HG02938 (cell line): ENCODE measurements at regions not wholly inside any gene's neighbourhood (a gene's known extent, or its start where the extent isn't known, plus 50 kb on each side); places are given as distances from the start of the nearest gene placed in this dataset.

ENCODE experiments used
- ATAC-seq: cut with Tn5 transposase; IDR thresholded peaks from one replicate; pipeline ENCODE4 v1.9.1; 2021; ENCODE audit warnings: mild to moderate bottlenecking, moderate library complexity; ENCODE audit not compliant: unreplicated experiment

GRCh38 chr10:125460326-125460725 is 222.6 kb downstream of the TEX36 start:
- ATAC-seq = no peak

- ATAC-seq = no peak
Observed at GRCh38 chr10:125457406-125457805, 225.6 kb downstream of the TEX36 start.

GRCh38 chr10:125455855-125456254 is 227.1 kb downstream of the TEX36 start:
- no peak for ATAC-seq

GRCh38 chr10:125455431-125455830 is 227.5 kb downstream of the TEX36 start:
- no peak for ATAC-seq

- no peak for ATAC-seq
Observed at GRCh38 chr10:125451319-125451718, 231.6 kb downstream of the TEX36 start.

- no peak for ATAC-seq
Observed at GRCh38 chr10:125450218-125450617, 232.7 kb downstream of the TEX36 start.

- no peak for ATAC-seq
Observed at GRCh38 chr10:125449571-125449970, 233.4 kb downstream of the TEX36 start.

- ATAC-seq = no peak
Observed at GRCh38 chr10:125448596-125448995, 234.4 kb downstream of the TEX36 start.

- no peak for ATAC-seq
Observed at GRCh38 chr10:125444790-125445189, 238.2 kb downstream of the TEX36 start.

GRCh38 chr10:125442856-125443540 is 240.0 kb downstream of the TEX36 start:
- no peak for ATAC-seq

- no peak for ATAC-seq
Observed at GRCh38 chr10:125441151-125441550, 241.8 kb downstream of the TEX36 start.

- ATAC-seq = no peak
Observed at GRCh38 chr10:125431149-125431548, 251.8 kb downstream of the TEX36 start.

- ATAC-seq = no peak
Observed at GRCh38 chr10:125428054-125428453, 254.9 kb downstream of the TEX36 start.

GRCh38 chr10:125424191-125424847 is 258.6 kb downstream of the TEX36 start:
- no peak for ATAC-seq

GRCh38 chr10:125423569-125423968 is 259.4 kb downstream of the TEX36 start:
- no peak for ATAC-seq

GRCh38 chr10:125419831-125420230 is 259.5 kb upstream of the CTBP2 start:
- ATAC-seq = no peak

- ATAC-seq = no peak
Observed at GRCh38 chr10:125419146-125419545, 258.8 kb upstream of the CTBP2 start.

GRCh38 chr10:125417605-125418004 is 257.2 kb upstream of the CTBP2 start:
- no peak for ATAC-seq

GRCh38 chr10:125415964-125416363 is 255.6 kb upstream of the CTBP2 start:
- no peak for ATAC-seq

GRCh38 chr10:125415006-125415633 is 254.8 kb upstream of the CTBP2 start:
- no peak for ATAC-seq

- no peak for ATAC-seq
Observed at GRCh38 chr10:125411724-125412123, 251.4 kb upstream of the CTBP2 start.

GRCh38 chr10:125409756-125410155 is 249.4 kb upstream of the CTBP2 start:
- no peak for ATAC-seq
